VCaP (cell line): ENCODE measurements at regions not wholly inside any gene's neighbourhood (a gene's known extent, or its start where the extent isn't known, plus 50 kb on each side); places are given as distances from the start of the nearest gene placed in this dataset.

ENCODE experiments used
- H3K27ac ChIP-seq: fragments of 450-650 bp; 2 replicates; pipeline ENCODE4 v1.5.1; 2017
- CTCF ChIP-seq: fragments of 450-650 bp; conservative IDR thresholded peaks from 2 replicates; pipeline ENCODE4 v1.5.1; 2017; ENCODE audit warnings: mild to moderate bottlenecking, moderate library complexity

GRCh38 chr2:16853088-16853487 is 187.5 kb upstream of the CYRIA start:
- no peak overlapping the region for H3K27ac ChIP-seq
- TF ChIP-seq CTCF: no peak

- TF ChIP-seq CTCF: no peak
- no peak overlapping the region for H3K27ac ChIP-seq
Measured at GRCh38 chr2:16852651-16853050, 187.0 kb upstream of the CYRIA start.

GRCh38 chr2:16851126-16851525 is 185.5 kb upstream of the CYRIA start:
- H3K27ac ChIP-seq: no peak overlapping the region
- TF ChIP-seq CTCF: no peak

GRCh38 chr2:16840496-16841172 is 175.0 kb upstream of the CYRIA start:
- no peak for TF ChIP-seq CTCF
- no peak overlapping the region for H3K27ac ChIP-seq

- H3K27ac ChIP-seq: no peak overlapping the region
- TF ChIP-seq CTCF: no peak
Measured at GRCh38 chr2:16832910-16833309, 167.3 kb upstream of the CYRIA start.

GRCh38 chr2:16828828-16829160 is 163.2 kb upstream of the CYRIA start:
- H3K27ac ChIP-seq: no peak overlapping the region; the same call in 1 of the 2 replicates
- no peak for TF ChIP-seq CTCF

GRCh38 chr2:16828044-16828827 is 162.6 kb upstream of the CYRIA start:
- H3K27ac ChIP-seq: no peak overlapping the region; the same call in 1 of the 2 replicates
- no peak for TF ChIP-seq CTCF
